B cell (primary cell): ENCODE measurements at regions not wholly inside any gene's neighbourhood (a gene's known extent, or its start where the extent isn't known, plus 50 kb on each side); places are given as distances from the start of the nearest gene placed in this dataset.

Experiments used
- ATAC-seq: fragments of 200-7000 bp; cut with Tn5 transposase; one replicate; pipeline ENCODE4 v1.10.0; 2021; ENCODE audit warnings: low read depth, mild to moderate bottlenecking, moderate number of reproducible peaks, moderate library complexity
- CTCF ChIA-PET: fragments of 350-600 bp; sonication (Branson Sonifier 250); formaldehyde crosslinking; loops from one replicate; lab custom pipeline; 2021; ENCODE audit warnings: antibody characterized with exemption, inconsistent platforms; lab: Charles Lee
- POLR2A ChIA-PET: fragments of 350-600 bp; sonication (Branson Sonifier 250); formaldehyde crosslinking; loops from one replicate; lab custom pipeline; 2021; ENCODE audit warnings: antibody characterized with exemption; lab: Charles Lee
- DNase-seq: peaks from one replicate; pipeline ENCODE4 v3.0.0; 2013
- H2AFZ ChIP-seq: 2 replicates; pipeline ENCODE4 v1.6.1; 2012; ENCODE audit warnings: mild to moderate bottlenecking, low read depth, low read length; ENCODE audit not compliant: insufficient read depth, poor library complexity, severe bottlenecking
- H3K27ac ChIP-seq, 2 donors: 1 replicate in 1 of 2; 2 replicates in 1 of 2; pipeline ENCODE4 v1.5.1; 2012 to 2013; ENCODE audit warnings: low read length in 2 of 2, mild to moderate bottlenecking in 2 of 2, moderate library complexity in 1 of 2
- H3K27me3 ChIP-seq, 4 experiments: fragments of 200-600 bp in 1 of 4; sonication (generic) in 1 of 4; replicated peaks in 1 of 4; 1 replicate in 2 of 4; 2 replicates in 2 of 4; pipeline versions ENCODE4 v1.6.1 to v1.7.0; 2013 to 2016; ENCODE audit warnings: low read length in 3 of 4, mild to moderate bottlenecking in 2 of 4, mixed read lengths in 1 of 4, moderate library complexity in 1 of 4; ENCODE audit not compliant: insufficient read depth in 4 of 4, control insufficient read depth in 3 of 4; ENCODE audit errors: control extremely low read depth in 1 of 4
- H3K36me3 ChIP-seq, 2 experiments: replicated peaks in 1 of 2; 1 replicate in 1 of 2; 2 replicates in 1 of 2; pipeline versions ENCODE4 v1.6.1 to v1.7.1; 2013; ENCODE audit warnings: low read length in 1 of 2; ENCODE audit not compliant: insufficient read depth in 2 of 2, control insufficient read depth in 1 of 2; ENCODE audit errors: control extremely low read depth in 1 of 2, extremely low read depth in 1 of 2
- H3K4me1 ChIP-seq, 2 donors: fragments of 200-600 bp in 1 of 2; sonication (generic) in 1 of 2; 1 replicate in 1 of 2; 2 replicates in 1 of 2; pipeline versions ENCODE4 v1.5.1 to v1.6.1; 2013 to 2017; ENCODE audit warnings: low read length in 2 of 2; ENCODE audit not compliant: control insufficient read depth in 2 of 2, insufficient read depth in 2 of 2
- H3K4me2 ChIP-seq: replicated peaks from 2 replicates; pipeline ENCODE3; 2012; ENCODE audit warnings: mild to moderate bottlenecking, low read depth, low read length; ENCODE audit not compliant: poor library complexity, severe bottlenecking
- H3K4me3 ChIP-seq, 5 experiments: fragments of 200-600 bp in 1 of 5; sonication (generic) in 1 of 5; 1 replicate in 3 of 5; 2 replicates in 2 of 5; pipeline versions ENCODE4 v1.5.1 to v1.7.0; 2011 to 2016; ENCODE audit warnings: low read length in 4 of 5, mild to moderate bottlenecking in 4 of 5, low read depth in 2 of 5, control low read depth in 1 of 5, moderate library complexity in 1 of 5; ENCODE audit not compliant: insufficient read depth in 1 of 5; ENCODE audit errors: control extremely low read depth in 1 of 5, extremely low read depth in 1 of 5
- H3K79me2 ChIP-seq: fragments of 200-600 bp; sonication (generic); one replicate; pipeline ENCODE4 v1.6.0; 2016; ENCODE audit warnings: low read length; ENCODE audit not compliant: control insufficient read depth, insufficient read depth
- H3K9ac ChIP-seq: fragments of 200-600 bp; sonication (generic); 2 replicates; pipeline ENCODE4 v1.6.1; 2017; ENCODE audit warnings: mild to moderate bottlenecking, low read length, moderate library complexity
- H3K9me3 ChIP-seq, 3 donors: one replicate each; pipeline versions ENCODE4 v1.6.1 to v1.7.1; 2013; ENCODE audit warnings: low read length in 2 of 3; ENCODE audit not compliant: control insufficient read depth in 2 of 3, insufficient read depth in 1 of 3; ENCODE audit errors: control extremely low read depth in 1 of 3
- H4K20me1 ChIP-seq: 2 replicates; pipeline ENCODE4 v1.6.0; 2012; ENCODE audit warnings: mild to moderate bottlenecking, low read length; ENCODE audit not compliant: insufficient read depth, control insufficient read depth, poor library complexity, severe bottlenecking
- H3K27ac Mint-ChIP-seq: one replicate; pipeline ENCODE4 v1.8.0; 2021; ENCODE audit warnings: mixed read lengths
- H3K27me3 Mint-ChIP-seq: one replicate; pipeline ENCODE4 v1.8.0; 2021; ENCODE audit warnings: mixed read lengths
- H3K4me1 Mint-ChIP-seq: one replicate; pipeline ENCODE4 v1.8.0; 2021; ENCODE audit warnings: mixed read lengths
- H3K4me3 Mint-ChIP-seq: one replicate; pipeline ENCODE4 v1.8.0; 2021; ENCODE audit warnings: mixed read lengths
- H3K9me3 Mint-ChIP-seq: one replicate; pipeline ENCODE4 v1.8.0; 2022; ENCODE audit warnings: mixed read lengths; ENCODE audit not compliant: insufficient read depth
- CTCF ChIP-seq: fragments of 200-600 bp; IDR thresholded peaks from one replicate; pipeline ENCODE4 v1.8.0; 2022; ENCODE audit warnings: antibody characterized with exemption, mild to moderate bottlenecking
- EZH2 ChIP-seq: IDR thresholded peaks from 2 replicates; pipeline ENCODE4 v1.6.1; 2012; ENCODE audit warnings: borderline replicate concordance, low read depth, mild to moderate bottlenecking, moderate library complexity, low read length; ENCODE audit not compliant: insufficient read depth, poor library complexity, severe bottlenecking
- WGBS: methylation state at CpG from one replicate; pipeline ENCODE4 v1.1.5; 2013; ENCODE audit warnings: missing lambda C conversion rate; ENCODE audit not compliant: insufficient coverage; 5-methylcytosine and 5-hydroxymethylcytosine counted together
- intact Hi-C: fragments of 100-400 bp; cut with micrococcal nuclease; formaldehyde crosslinking; loops from one replicate; pipeline ENCODE4 v1.10.0; 2022

GRCh38 chr10:52663161-52663560, 109.4 kb downstream of the MBL2 start:
- no peaks in the 10 kb centered on the region for H3K4me1 Mint-ChIP-seq
- Histone ChIP-seq H3K4me1 (no peaks in the 10 kb centered on the region), H3K9me3 (no peaks in the 10 kb centered on the region), H3K9ac (no peak overlapping the region), H3K27ac (no peak overlapping the region), H3K27me3 (no peaks in the 10 kb centered on the region), H2AFZ (no peak overlapping the region), H3K4me3 (no peak overlapping the region), H3K4me2 (no peak overlapping the region), H3K36me3 (no peaks in the 10 kb centered on the region), H4K20me1 (no peaks in the 10 kb centered on the region), H3K79me2 (no peaks in the 10 kb centered on the region)
- no peak overlapping the region for H3K4me3 Mint-ChIP-seq
- intact Hi-C loops: no loop called here
- ATAC-seq (no peak), DNase-seq (no peak)
- no peaks in the 10 kb centered on the region for H3K27me3 Mint-ChIP-seq
- CTCF ChIA-PET: no interaction called here
- WGBS: 100% methylated on average over 2 of the region's 3 CpGs
- no peak overlapping the region for H3K27ac Mint-ChIP-seq
- POLR2A ChIA-PET: no interaction called here
- H3K9me3 Mint-ChIP-seq: peaks cover 4% of the 10 kb centered on the region
- TF ChIP-seq CTCF (no peak), EZH2 (no peak)

- Histone ChIP-seq H3K36me3 (no peaks in the 10 kb centered on the region), H3K9me3 (no peaks in the 10 kb centered on the region), H2AFZ (no peak overlapping the region), H3K27ac (no peak overlapping the region), H3K4me3 (no peak overlapping the region), H3K4me2 (no peak overlapping the region), H3K27me3 (no peaks in the 10 kb centered on the region), H3K9ac (no peak overlapping the region), H4K20me1 (no peaks in the 10 kb centered on the region), H3K79me2 (no peaks in the 10 kb centered on the region), H3K4me1 (no peaks in the 10 kb centered on the region)
- H3K9me3 Mint-ChIP-seq: peaks cover 4% of the 10 kb centered on the region
- POLR2A ChIA-PET: no interaction called here
- no peaks in the 10 kb centered on the region for H3K27me3 Mint-ChIP-seq
- H3K27ac Mint-ChIP-seq: no peak overlapping the region
- TF ChIP-seq EZH2: no peak
- no peak for TF ChIP-seq CTCF
- DNase-seq: no peak
- CTCF ChIA-PET: no interaction called here
- 78% methylated on average over 1 of the region's 3 CpGs for WGBS
- intact Hi-C loops: no loop called here
- no peak overlapping the region for H3K4me3 Mint-ChIP-seq
- H3K4me1 Mint-ChIP-seq: no peaks in the 10 kb centered on the region
- ATAC-seq: no peak
Measured at GRCh38 chr10:52664629-52665028, 108.0 kb downstream of the MBL2 start.
